Mesothelial cell of epicardium (in vitro differentiated cells): ENCODE measurements at regions not wholly inside any gene's neighbourhood (a gene's known extent, or its start where the extent isn't known, plus 50 kb on each side); places are given as distances from the start of the nearest gene placed in this dataset.

ENCODE experiments used
- DNase-seq, 2 experiments: peaks; one replicate each; pipeline ENCODE4 v3.0.0; 2021; ENCODE audit warnings: low spot score in 2 of 2; ENCODE audit not compliant: unreplicated experiment in 2 of 2
- H3K27ac Mint-ChIP-seq: 2 replicates; pipeline ENCODE4 v1.8.0; 2021; ENCODE audit warnings: mixed read lengths
- H3K27me3 Mint-ChIP-seq: 2 replicates; pipeline ENCODE4 v1.8.0; 2021; ENCODE audit warnings: low read depth, mixed read lengths
- H3K36me3 Mint-ChIP-seq: 2 replicates; pipeline ENCODE4 v1.8.0; 2021; ENCODE audit warnings: mixed read lengths
- H3K4me1 Mint-ChIP-seq: 2 replicates; pipeline ENCODE4 v1.8.0; 2021; ENCODE audit warnings: mixed read lengths
- H3K4me3 Mint-ChIP-seq: 2 replicates; pipeline ENCODE4 v1.8.0; 2021; ENCODE audit warnings: mild to moderate bottlenecking, moderate library complexity, mixed read lengths
- H3K9me3 Mint-ChIP-seq: 2 replicates; pipeline ENCODE4 v1.8.0; 2021; ENCODE audit warnings: mixed read lengths
- CTCF ChIP-seq: fragments of 200-600 bp; sonication (generic); IDR thresholded peaks from one replicate; pipeline ENCODE4 v1.5.0; 2021; ENCODE audit warnings: antibody characterized with exemption; ENCODE audit not compliant: unreplicated experiment

- Mint-ChIP-seq H3K27me3 (peaks cover 36% of the 10 kb centered on the region), H3K27ac (no peak overlapping the region), H3K4me1 (peaks cover 10% of the 10 kb centered on the region), H3K4me3 (no peak overlapping the region), H3K36me3 (no peaks in the 10 kb centered on the region), H3K9me3 (peaks cover 20% of the 10 kb centered on the region)
- no peak for DNase-seq
- no peak for TF ChIP-seq CTCF
Measured at GRCh38 chr20:57890202-57890800, 180.5 kb upstream of the PMEPA1 start.

- Mint-ChIP-seq H3K9me3 (peaks cover 20% of the 10 kb centered on the region), H3K4me1 (peaks cover 12% of the 10 kb centered on the region), H3K4me3 (no peak overlapping the region), H3K27me3 (peaks cover 28% of the 10 kb centered on the region), H3K27ac (no peak overlapping the region), H3K36me3 (no peaks in the 10 kb centered on the region)
- no peak for TF ChIP-seq CTCF
- DNase-seq: no peak
Measured at GRCh38 chr20:57888591-57888990, 178.8 kb upstream of the PMEPA1 start.

GRCh38 chr20:57884956-57885355, 175.1 kb upstream of the PMEPA1 start:
- no peak for DNase-seq
- Mint-ChIP-seq H3K27me3 (peaks cover 8% of the 10 kb centered on the region), H3K4me3 (no peak overlapping the region), H3K27ac (no peak overlapping the region), H3K36me3 (no peaks in the 10 kb centered on the region), H3K9me3 (peaks cover 20% of the 10 kb centered on the region), H3K4me1 (peaks cover 11% of the 10 kb centered on the region)
- TF ChIP-seq CTCF: no peak

- TF ChIP-seq CTCF: no peak
- no peaks in the 10 kb centered on the region for H3K36me3 Mint-ChIP-seq
- peaks cover 17% of the 10 kb centered on the region for H3K4me1 Mint-ChIP-seq
- H3K9me3 Mint-ChIP-seq: peaks cover 20% of the 10 kb centered on the region
- H3K27ac Mint-ChIP-seq: no peak overlapping the region
- no peak overlapping the region for H3K4me3 Mint-ChIP-seq
- peak in 1 of 2 experiments; percentile 5 for DNase-seq
- peaks cover 16% of the 10 kb centered on the region for H3K27me3 Mint-ChIP-seq
Measured at GRCh38 chr20:57883761-57884160, 173.9 kb upstream of the PMEPA1 start.

- H3K36me3 Mint-ChIP-seq: no peaks in the 10 kb centered on the region
- no peak overlapping the region for H3K4me3 Mint-ChIP-seq
- peaks cover 16% of the 10 kb centered on the region for H3K27me3 Mint-ChIP-seq
- no peak for TF ChIP-seq CTCF
- DNase-seq: no peak
- peaks cover 17% of the 10 kb centered on the region for H3K4me1 Mint-ChIP-seq
- peaks cover 18% of the 10 kb centered on the region for H3K9me3 Mint-ChIP-seq
- no peak overlapping the region for H3K27ac Mint-ChIP-seq
Measured at GRCh38 chr20:57883224-57883623, 173.4 kb upstream of the PMEPA1 start.
